Kidney capillary endothelial cell (primary cell): ENCODE measurements at regions not wholly inside any gene's neighbourhood (a gene's known extent, or its start where the extent isn't known, plus 50 kb on each side); places are given as distances from the start of the nearest gene placed in this dataset.
"Not testable (repeated sequence)": the region's sequence is repeated elsewhere in the genome, so short reads cannot be mapped to it uniquely, and the experiment has no call there.

ENCODE experiments used
- DNase-seq: peaks from one replicate; pipeline ENCODE4 v3.0.0-alpha.2; 2018; ENCODE audit warnings: low spot score

DNA sequence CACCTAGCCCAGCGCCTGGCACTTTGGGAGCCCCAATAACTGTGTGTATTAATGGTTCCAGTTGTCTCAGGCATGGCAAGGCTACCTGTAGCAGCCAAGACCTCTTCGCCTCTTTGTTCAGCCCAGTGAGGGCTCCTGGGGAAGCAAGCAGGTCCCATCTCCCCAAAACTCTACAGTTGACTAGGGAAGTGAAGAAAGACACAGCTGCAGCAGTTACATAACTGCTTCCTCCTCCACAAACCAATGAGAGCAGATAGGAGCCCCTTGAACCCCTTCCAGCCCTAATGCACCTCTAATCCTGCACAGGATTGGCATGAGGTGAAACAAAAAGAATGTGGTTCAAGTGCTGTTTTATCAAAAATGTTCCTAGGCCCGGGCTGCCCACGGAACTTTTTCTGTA lies 100.5 kb downstream of the SYF2 start:
- DNase-seq, result no peak

- no peak for DNase-seq
These were observed 101.4 kb downstream of the SYF2 start for GRCh38 chr1:25130895-25131294.

GRCh38 chr1:25129380-25129779 lies 102.9 kb downstream of the SYF2 start:
- DNase-seq, result no peak

- no peak for DNase-seq
These were observed 104.1 kb downstream of the SYF2 start for GRCh38 chr1:25128121-25128621.

- no peak for DNase-seq
These were observed 105.7 kb downstream of the SYF2 start for GRCh38 chr1:25126562-25126961.

GRCh38 chr1:25123551-25123950 lies 108.8 kb downstream of the SYF2 start:
- no peak for DNase-seq

- no peak for DNase-seq
These were observed 109.6 kb downstream of the SYF2 start for GRCh38 chr1:25122747-25123146.

DNA sequence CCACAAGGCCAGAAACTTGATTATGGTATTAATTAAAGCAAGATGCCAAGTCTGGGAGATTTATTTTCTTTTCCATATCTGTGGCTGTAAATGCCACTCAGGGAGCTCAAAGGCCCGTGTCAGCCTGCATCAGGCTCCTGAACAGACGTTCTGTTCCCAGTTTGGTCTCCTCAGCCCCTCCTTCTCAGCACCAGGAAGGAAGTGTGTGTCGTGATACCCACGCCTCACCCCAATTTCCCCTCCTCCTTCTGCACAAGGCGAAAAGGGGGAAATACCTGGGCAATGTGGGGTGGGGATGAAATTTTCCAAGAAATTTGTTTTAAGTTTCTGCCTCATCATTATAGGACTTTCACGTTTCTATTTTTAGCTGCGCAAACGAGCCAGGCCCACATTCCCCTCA lies 112.0 kb downstream of the SYF2 start:
- DNase-seq, result no peak

GRCh38 chr1:25118546-25118945 lies 113.8 kb downstream of the SYF2 start:
- DNase-seq, result no peak

- DNase-seq, result no peak
These were observed 115.0 kb downstream of the SYF2 start for GRCh38 chr1:25117233-25117823.

DNA sequence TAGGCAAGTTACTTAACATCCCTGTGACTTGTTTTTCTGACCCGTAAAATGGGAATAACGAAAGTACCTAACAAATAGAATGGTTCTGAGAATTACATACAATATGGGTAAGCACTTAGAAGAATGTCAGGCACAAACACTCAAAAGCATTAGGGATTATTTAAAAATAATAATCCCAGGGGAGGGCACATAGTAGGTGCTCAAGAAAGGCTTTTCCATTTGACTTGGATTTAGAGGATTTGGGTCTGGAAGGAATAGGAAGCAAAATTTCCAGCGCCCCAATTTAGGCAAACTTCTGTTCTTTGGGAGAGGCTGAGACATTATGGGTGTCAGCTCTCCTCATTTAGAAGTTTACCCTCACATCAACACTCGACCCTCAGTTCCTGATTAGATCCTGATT lies 115.5 kb downstream of the SYF2 start:
- DNase-seq, result no peak

DNA sequence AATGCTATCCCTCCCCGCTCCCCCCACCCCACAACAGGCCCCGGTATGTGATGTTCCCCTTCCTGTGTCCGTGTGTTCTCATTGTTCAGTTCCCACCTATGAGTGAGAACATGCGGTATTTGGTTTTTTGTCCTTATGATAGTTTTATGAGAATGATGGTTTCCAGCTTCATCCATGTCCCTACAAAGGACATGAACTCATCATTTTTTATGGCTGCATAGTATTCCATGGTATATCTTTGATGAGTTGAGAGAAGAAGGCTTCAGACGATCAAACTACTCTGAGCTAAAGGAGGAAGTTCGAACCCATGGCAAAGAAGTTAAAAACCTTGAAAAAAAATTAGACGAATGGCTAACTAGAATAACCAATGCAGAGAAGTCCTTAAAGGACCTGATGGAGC lies 116.2 kb downstream of the SYF2 start:
- DNase-seq, result not testable (repeated sequence)

DNA sequence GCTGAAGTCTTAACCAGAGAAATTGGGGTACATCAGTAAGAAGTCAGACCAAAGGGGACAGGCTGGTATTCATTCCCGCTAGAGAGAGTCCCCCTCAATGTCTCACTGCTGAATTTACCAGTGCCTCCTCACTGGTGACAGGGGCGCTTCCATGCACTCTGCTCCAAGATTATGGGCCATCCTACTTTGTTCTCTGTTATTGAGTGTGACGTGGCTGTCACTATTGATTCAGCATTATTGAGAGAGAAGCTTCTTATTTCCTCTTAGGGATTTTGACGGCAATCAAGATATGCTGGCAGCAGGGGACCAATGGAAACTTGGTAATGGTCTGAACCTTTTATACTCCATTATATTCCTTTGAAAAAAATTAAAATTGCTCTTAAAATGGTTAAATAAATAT lies 118.6 kb downstream of the SYF2 start:
- DNase-seq, result no peak

DNA sequence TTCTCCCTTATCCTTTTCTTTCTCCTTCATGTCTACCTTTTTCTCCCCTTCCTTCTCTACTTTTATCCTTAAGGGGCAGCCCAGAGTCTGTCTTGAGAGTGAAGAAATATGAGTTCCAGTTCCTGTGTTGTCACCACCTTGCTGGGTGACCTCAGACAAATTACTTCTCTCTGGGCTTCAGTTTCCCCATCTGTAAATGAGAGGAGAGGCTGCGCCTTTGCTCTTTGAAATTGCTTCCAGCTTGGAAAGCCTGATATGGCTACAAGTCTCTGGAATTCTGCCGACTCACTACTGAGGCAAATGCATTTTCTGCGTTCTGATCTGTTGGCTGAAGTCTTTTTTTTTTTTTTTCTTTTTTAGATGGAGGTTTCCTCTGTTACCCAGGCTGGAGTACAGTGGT lies 119.2 kb downstream of the SYF2 start:
- no peak for DNase-seq

GRCh38 chr1:25112400-25112799 lies 119.9 kb downstream of the SYF2 start:
- no peak for DNase-seq

GRCh38 chr1:25111706-25112105 lies 120.6 kb downstream of the SYF2 start:
- no peak for DNase-seq

DNA sequence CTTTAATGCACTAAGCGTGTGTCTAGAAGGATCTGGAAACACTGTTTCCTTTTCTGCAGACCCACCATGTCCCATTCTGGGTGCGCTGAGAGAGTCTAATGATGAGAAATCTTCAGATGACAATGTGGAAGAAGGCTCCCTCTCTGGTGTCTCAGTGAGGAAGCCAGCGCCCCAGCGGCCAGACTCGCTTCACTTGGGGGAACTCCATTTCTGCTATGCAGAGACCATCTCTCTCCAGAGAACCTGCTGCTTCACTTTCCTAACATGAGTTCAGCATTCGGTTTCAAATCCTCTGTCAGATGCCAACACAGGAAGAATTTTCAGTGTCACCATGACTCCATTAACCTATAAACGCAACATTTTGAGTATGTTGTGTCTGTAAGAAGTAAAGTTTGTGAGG lies 121.8 kb downstream of the SYF2 start:
- no peak for DNase-seq

DNA sequence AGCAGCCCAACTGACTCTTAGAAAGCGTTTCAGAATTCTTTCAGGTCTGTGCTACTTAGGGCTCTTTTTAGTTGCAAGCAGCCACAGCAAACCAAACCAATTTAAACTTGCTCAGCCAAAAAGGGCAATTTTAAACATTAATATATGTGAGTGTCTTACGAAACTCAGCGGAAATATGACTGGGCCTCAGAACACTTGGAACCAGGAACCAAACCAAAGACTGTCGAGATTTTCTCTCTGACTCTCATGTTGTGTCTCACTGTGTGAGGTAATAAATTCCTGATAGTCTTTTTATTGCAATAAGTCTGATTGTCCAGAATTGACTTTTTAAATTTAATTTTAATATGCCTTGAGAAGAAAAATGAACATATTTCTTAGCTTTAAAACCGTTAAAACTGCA lies 122.3 kb downstream of the SYF2 start:
- DNase-seq, result no peak

DNA sequence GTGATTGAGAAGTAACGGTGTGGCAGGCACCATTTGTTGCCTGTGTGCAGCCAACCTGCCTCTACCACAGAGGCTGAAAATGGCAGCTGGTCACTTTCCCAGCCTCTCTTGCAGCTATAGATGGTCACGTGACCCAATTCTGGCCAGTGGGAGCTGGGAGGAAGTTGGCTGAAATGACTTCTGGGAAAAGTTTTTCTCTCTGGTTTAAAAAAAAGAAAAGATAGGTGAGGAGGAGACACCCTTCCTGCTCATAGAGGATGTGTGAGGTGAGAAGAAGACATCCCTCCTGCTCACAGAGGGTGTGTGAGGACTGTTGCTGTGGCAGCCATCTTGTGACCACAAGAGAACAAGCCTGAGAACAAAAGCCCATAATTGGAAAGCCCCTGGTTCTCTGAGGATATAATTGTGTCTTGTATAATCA lies 122.8 kb downstream of the SYF2 start:
- DNase-seq, result no peak

- no peak for DNase-seq
These were observed 124.7 kb downstream of the SYF2 start for GRCh38 chr1:25107643-25108010.

DNA sequence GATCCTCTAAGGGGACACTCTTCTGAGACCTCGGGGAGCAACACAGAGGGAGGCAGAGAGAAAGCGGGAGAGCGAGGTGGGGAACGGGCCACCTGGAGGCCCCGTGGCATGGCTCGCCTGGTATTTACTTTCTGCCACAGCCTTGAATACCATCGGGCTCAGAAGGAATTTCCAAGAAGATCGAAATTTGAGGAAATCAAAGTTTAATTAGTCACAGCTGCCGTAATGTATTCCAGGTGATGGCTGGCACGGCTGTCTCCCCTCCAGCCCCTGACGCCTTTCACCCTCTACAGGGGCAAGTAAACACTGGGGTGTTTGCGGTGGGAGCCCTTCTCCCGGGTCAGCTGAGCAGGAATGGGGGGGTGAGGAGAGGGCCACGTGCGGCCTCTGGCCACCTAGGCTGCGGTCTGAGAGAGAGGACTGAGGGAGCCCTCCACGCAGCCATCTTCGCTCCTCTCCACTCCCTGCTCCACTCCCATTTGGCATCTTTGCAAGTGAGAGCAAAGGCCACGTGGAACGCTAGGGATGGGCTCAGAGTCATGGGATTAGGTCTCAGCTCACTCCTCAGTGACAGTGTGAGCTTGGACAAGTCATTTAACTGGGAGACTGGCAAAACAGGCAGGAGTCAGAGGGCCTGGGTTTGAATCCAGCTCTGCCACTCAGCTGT lies 125.2 kb downstream of the SYF2 start:
- no peak for DNase-seq

DNA sequence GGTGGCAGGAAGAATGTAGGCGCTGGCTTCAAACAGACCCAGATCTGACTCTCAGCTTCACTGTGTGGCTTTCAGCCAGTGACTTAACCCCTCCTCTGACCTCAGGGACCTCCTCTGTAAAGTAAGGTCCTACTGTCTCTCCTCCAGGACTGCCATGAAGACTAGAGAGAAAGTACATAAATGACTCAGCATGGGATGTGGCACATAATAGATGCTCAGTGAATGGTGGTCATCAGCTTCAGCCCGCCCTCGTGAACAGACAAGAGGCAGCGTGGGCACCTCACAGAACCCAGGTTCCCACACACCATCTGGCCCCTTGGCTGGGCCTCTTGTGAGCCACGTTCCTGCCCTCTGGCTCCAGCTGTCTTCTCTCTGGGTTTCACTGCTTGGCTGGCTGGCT lies 126.0 kb downstream of the SYF2 start:
- no peak for DNase-seq

DNA sequence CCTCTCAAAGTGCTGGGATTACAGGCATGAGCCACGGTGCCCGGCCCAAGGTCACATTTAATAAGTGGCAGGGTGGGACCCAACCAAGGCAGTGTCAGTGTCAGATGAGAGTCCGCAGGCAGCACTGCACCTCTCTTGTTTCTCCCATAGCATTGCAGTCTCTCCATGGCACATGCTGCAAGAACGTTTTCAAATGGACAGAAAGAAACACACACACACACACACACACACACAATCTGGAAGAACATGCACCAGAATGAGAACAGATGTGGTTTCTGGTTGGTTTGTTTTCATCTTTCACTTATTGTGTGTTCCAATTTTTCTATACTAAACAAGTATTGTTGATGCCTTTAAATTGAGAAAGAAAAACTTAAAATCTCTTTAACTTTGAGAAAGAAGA lies 126.5 kb downstream of the SYF2 start:
- no peak for DNase-seq

- no peak for DNase-seq
These were observed 127.3 kb downstream of the SYF2 start for GRCh38 chr1:25104932-25105561.
